Bronchial epithelial cell (primary cell): ENCODE measurements at regions not wholly inside any gene's neighbourhood (a gene's known extent, or its start where the extent isn't known, plus 50 kb on each side); places are given as distances from the start of the nearest gene placed in this dataset.

Experiments
- DNase-seq: peaks from one replicate; pipeline ENCODE4 v3.0.0-alpha.2; 2010; ENCODE audit warnings: low read depth
- FAIRE-seq: peaks from 2 replicates; lab custom pipeline; 2011; peaks lifted over from hg19 to GRCh38; lab: Jason Lieb, UNC
- H3K27me3 ChIP-seq: 2 replicates; pipeline ENCODE4 v1.5.1; 2011; ENCODE audit warnings: low read length; ENCODE audit not compliant: control insufficient read depth, insufficient read depth
- H3K36me3 ChIP-seq: 2 replicates; pipeline ENCODE4 v1.5.1; 2011; ENCODE audit warnings: low read length; ENCODE audit not compliant: control insufficient read depth, insufficient read depth
- H3K4me3 ChIP-seq: 2 replicates; pipeline ENCODE4 v1.5.1; 2011; ENCODE audit warnings: mild to moderate bottlenecking, low read depth, low read length, control low read depth
- TF ChIP-seq, protein P1 (sequence below): IDR thresholded peaks from 2 replicates; pipeline ENCODE4 v1.5.1; 2011; ENCODE audit warnings: mild to moderate bottlenecking, moderate library complexity, low read length, control low read depth, inconsistent platforms; ENCODE audit not compliant: insufficient read depth, severe bottlenecking

DNA sequence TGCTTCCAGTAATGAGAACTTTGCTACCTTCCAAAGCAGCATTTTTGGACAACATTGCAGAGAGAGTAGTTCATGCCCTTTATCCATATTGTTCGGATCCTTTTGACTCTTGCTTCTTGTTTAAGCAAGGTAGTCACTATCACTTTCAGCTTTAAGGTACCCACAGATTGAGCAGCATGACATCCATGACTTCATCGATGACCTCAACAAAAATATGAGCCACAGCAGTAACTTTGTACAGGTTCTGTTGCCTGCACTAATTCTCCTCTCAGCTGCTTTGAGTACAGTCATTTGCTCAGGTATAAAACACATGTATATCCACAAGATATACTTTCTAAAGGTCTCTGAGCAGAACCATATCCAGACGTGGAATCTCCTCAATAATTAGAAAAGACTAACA, 546.3 kb downstream of the SOX6 start:
- DNase-seq (no peak), FAIRE-seq (no peak)
- no peaks in the 10 kb centered on the region for H3K36me3 ChIP-seq
- no peaks in the 10 kb centered on the region for H3K27me3 ChIP-seq
- TF ChIP-seq, protein P1, sequence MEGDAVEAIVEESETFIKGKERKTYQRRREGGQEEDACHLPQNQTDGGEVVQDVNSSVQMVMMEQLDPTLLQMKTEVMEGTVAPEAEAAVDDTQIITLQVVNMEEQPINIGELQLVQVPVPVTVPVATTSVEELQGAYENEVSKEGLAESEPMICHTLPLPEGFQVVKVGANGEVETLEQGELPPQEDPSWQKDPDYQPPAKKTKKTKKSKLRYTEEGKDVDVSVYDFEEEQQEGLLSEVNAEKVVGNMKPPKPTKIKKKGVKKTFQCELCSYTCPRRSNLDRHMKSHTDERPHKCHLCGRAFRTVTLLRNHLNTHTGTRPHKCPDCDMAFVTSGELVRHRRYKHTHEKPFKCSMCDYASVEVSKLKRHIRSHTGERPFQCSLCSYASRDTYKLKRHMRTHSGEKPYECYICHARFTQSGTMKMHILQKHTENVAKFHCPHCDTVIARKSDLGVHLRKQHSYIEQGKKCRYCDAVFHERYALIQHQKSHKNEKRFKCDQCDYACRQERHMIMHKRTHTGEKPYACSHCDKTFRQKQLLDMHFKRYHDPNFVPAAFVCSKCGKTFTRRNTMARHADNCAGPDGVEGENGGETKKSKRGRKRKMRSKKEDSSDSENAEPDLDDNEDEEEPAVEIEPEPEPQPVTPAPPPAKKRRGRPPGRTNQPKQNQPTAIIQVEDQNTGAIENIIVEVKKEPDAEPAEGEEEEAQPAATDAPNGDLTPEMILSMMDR: no peak
- no peak overlapping the region for H3K4me3 ChIP-seq

DNA sequence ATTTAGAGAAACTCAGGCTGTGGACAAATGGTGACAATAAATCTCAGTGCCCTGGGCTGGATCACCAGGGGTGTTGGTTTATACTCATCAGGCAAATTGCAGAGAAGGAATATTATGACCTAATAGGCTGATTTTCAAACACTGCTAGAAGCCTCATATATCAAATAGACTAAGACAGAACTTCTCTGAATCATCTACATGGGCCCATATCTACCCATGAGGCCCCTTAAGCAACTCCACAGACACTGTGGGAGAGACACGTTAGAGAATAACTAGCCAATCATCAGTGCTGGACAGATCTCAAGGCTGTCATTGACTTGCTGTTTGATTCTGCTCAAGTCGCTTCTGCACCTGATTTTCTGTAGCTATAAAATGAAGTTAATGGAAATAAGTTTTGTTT, 545.8 kb downstream of the SOX6 start:
- Histone ChIP-seq H3K36me3 (no peaks in the 10 kb centered on the region), H3K27me3 (no peaks in the 10 kb centered on the region), H3K4me3 (no peak overlapping the region)
- TF ChIP-seq, protein P1: no peak
- FAIRE-seq (no peak), DNase-seq (no peak)

DNA sequence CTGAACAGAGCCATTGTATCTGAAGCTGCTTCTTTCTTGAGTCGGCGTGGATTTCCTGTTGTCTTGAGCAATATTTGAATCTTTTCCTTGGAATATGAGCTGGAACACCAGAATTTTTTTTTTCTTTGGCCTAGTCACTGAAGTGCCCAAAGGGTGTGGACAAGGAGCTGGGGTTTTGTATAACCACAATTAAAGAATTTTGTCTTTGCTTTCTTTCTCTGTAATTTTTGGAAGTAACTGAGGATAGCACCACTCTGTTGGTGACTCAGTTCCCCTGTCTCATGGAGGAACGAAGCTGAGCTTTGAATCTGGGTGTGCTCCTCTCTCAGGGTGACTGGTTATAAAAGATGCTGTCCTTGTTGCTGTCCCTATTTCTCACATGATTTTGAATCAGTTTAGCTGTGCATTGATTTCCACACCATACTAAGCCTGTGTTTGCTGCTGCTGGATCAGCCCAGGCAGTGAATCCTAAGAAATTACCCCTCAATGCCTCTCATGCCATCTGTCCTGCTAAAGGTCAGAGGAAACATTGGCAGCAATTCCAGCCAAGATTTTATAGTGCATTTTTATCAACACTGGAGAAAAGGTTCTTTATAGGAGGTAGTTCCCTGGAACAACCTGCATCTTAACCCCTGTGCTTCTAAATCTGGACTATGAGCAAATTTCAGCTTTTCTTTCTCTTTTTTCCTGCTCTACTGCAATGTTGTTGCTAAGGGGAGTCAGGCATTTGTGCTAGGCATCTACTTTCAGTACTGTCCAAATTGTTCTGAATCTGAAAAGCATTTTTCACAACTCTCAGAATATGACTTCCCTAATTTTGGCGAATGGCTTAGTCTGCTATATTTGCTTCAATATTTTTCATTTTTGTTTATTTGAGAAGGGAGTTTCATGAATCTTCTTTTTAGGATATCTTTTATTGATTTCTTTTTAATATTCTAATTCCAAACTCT, 540.8 kb downstream of the SOX6 start:
- FAIRE-seq: no peak
- Histone ChIP-seq H3K36me3 (no peaks in the 10 kb centered on the region), H3K4me3 (no peak overlapping the region), H3K27me3 (no peaks in the 10 kb centered on the region)
- peak; percentile 68 for DNase-seq
- TF ChIP-seq, protein P1: no peak

DNA sequence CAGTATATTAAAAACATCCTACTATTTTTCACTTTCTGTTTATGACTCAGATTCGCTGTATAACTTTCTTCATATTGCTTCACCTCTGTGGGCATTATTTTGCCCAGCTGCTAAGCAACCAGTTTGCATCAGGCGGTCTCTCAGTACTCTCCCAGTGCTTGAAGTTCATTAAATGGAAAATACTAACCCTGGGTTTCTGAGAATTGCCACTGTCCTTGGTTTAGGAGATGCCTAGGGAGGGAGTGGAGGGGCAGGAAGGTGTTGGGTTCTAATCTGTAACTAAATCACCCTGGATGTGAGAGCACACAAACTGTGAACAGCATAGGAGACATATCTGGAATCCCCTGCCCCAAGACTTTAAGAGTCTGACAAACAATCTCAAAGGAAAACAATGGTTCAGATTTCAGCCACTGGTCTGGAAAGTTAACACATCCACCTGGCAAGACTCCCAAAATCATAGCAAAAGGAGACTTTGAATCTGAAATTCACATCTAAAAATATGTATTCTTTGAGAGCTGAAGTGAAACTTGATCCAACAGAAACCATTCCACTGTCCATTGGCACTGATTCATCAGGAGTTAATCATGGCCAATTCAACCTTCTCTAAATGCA, 540.0 kb downstream of the SOX6 start:
- H3K27me3 ChIP-seq: no peaks in the 10 kb centered on the region
- no peaks in the 10 kb centered on the region for H3K36me3 ChIP-seq
- no peak overlapping the region for H3K4me3 ChIP-seq
- TF ChIP-seq, protein P1: no peak
- DNase-seq (peak; percentile 93), FAIRE-seq (peak; percentile 23)

DNA sequence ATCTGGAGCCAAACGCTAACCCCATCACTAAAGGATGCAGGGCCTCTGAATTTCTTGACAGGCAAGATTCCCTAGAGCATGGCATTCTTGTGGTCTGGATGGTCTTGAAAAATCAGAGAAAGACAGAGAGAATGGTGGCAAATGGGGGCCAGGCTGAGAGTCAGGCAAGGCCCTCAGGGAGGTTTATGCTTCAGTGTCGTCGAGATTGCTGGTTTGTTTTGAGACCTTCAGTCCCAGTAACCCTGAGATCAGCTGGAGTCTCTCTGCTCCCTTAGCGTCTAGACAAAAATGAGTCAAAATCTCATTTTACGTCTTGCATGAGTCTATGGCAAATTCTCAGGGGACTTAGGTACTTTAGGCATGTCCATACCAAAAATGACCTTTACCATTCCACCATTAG, 539.3 kb downstream of the SOX6 start:
- Histone ChIP-seq H3K4me3 (no peak overlapping the region), H3K36me3 (no peaks in the 10 kb centered on the region), H3K27me3 (no peaks in the 10 kb centered on the region)
- FAIRE-seq (no peak), DNase-seq (peak; percentile 31)
- TF ChIP-seq, protein P1: no peak
